ENCODE measurements at regions not wholly inside any gene's neighbourhood (a gene's known extent, or its start where the extent isn't known, plus 50 kb on each side); places are given as distances from the start of the nearest gene placed in this dataset.

- no peak for TF ChIP-seq CTCF (IDR thresholded peaks at IDR 0.05; ENCODE audit: insufficient read depth, low read depth, low read length, missing control alignments)
- no peak for DNase-seq (ENCODE audit: low read depth)
- no peak overlapping the region for H3K4me3 ChIP-seq (ENCODE audit: low read length)
Observed at GRCh38 chr1:30241681-30242080, 481.7 kb downstream of the MATN1 start.

- no peak overlapping the region for H3K4me3 ChIP-seq (ENCODE audit: low read length)
- TF ChIP-seq CTCF (IDR thresholded peaks at IDR 0.05; ENCODE audit: insufficient read depth, low read depth, low read length, missing control alignments): no peak
- DNase-seq (ENCODE audit: low read depth): no peak
Observed at GRCh38 chr1:30234091-30234490, 489.3 kb downstream of the MATN1 start.

GRCh38 chr1:30232288-30232899 is 491.0 kb downstream of the MATN1 start:
- H3K4me3 ChIP-seq (ENCODE audit: low read length): no peak overlapping the region
- peak; percentile 43 for TF ChIP-seq CTCF (IDR thresholded peaks at IDR 0.05; ENCODE audit: insufficient read depth, low read depth, low read length, missing control alignments)
- no peak for DNase-seq (ENCODE audit: low read depth)

- no peak for TF ChIP-seq CTCF (IDR thresholded peaks at IDR 0.05; ENCODE audit: insufficient read depth, low read depth, low read length, missing control alignments)
- no peak overlapping the region for H3K4me3 ChIP-seq (ENCODE audit: low read length)
Observed at GRCh38 chr1:30229960-30230359, 493.4 kb downstream of the MATN1 start.

GRCh38 chr1:30229557-30229956 is 493.8 kb downstream of the MATN1 start:
- no peak for DNase-seq (ENCODE audit: low read depth)
- no peak overlapping the region for H3K4me3 ChIP-seq (ENCODE audit: low read length)
- TF ChIP-seq CTCF (IDR thresholded peaks at IDR 0.05; ENCODE audit: insufficient read depth, low read depth, low read length, missing control alignments): no peak

More at GRCh38 chr1:30229960-30230359, 493.4 kb downstream of the MATN1 start:
- DNase-seq (ENCODE audit: low read depth): no peak

GRCh38 chr1:30226648-30227047 is 496.7 kb downstream of the MATN1 start:
- no peak for TF ChIP-seq CTCF (IDR thresholded peaks at IDR 0.05; ENCODE audit: insufficient read depth, low read depth, low read length, missing control alignments)
- no peak overlapping the region for H3K4me3 ChIP-seq (ENCODE audit: low read length)
- no peak for DNase-seq (ENCODE audit: low read depth)

GRCh38 chr1:30225357-30225756 is 498.0 kb downstream of the MATN1 start:
- DNase-seq (ENCODE audit: low read depth): no peak
- TF ChIP-seq CTCF (IDR thresholded peaks at IDR 0.05; ENCODE audit: insufficient read depth, low read depth, low read length, missing control alignments): no peak

More at GRCh38 chr1:30225357-30225756, 498.0 kb downstream of the MATN1 start:
- H3K4me3 ChIP-seq (ENCODE audit: low read length): no peak overlapping the region

All from epithelial cell of esophagus (primary cell).